H9 (cell line): ENCODE measurements at regions not wholly inside any gene's neighbourhood (a gene's known extent, or its start where the extent isn't known, plus 50 kb on each side); places are given as distances from the start of the nearest gene placed in this dataset.

Experiments used
- DNase-seq: peaks from one replicate; pipeline ENCODE4 v3.0.0-alpha.2; 2017
- H2AFZ ChIP-seq: one replicate; pipeline ENCODE4 v1.6.1; 2013; ENCODE audit warnings: mild to moderate bottlenecking, low read length, control low read depth, moderate library complexity
- H2AK5ac ChIP-seq: 2 replicates; pipeline ENCODE4 v1.6.1; 2013; ENCODE audit warnings: low read length, control low read depth, mixed read lengths; ENCODE audit not compliant: insufficient read length
- H2BK120ac ChIP-seq: one replicate; pipeline ENCODE4 v1.6.1; 2013; ENCODE audit warnings: low read depth, mild to moderate bottlenecking, low read length, control low read depth, inconsistent platforms; ENCODE audit not compliant: poor library complexity, severe bottlenecking
- H2BK12ac ChIP-seq: 2 replicates; pipeline ENCODE4 v1.6.1; 2013; ENCODE audit warnings: low read length, control low read depth, mixed read lengths, low read depth; ENCODE audit not compliant: insufficient read length
- H2BK15ac ChIP-seq: 2 replicates; pipeline ENCODE4 v1.6.1; 2013; ENCODE audit warnings: low read depth, low read length, control low read depth
- H2BK20ac ChIP-seq: one replicate; pipeline ENCODE4 v1.6.1; 2013; ENCODE audit warnings: low read depth, mild to moderate bottlenecking, low read length, control low read depth, inconsistent platforms; ENCODE audit not compliant: poor library complexity, severe bottlenecking
- H2BK5ac ChIP-seq: 2 replicates; pipeline ENCODE4 v1.6.1; 2013; ENCODE audit warnings: low read length, control low read depth, mixed read lengths; ENCODE audit not compliant: insufficient read length
- H3K14ac ChIP-seq: 2 replicates; pipeline ENCODE4 v1.6.1; 2013; ENCODE audit warnings: low read length, control low read depth; ENCODE audit not compliant: insufficient read depth
- H3K18ac ChIP-seq: 2 replicates; pipeline ENCODE4 v1.6.1; 2013; ENCODE audit warnings: low read depth, mild to moderate bottlenecking, mixed read lengths, low read length, control low read depth; ENCODE audit not compliant: insufficient read length
- H3K23ac ChIP-seq: 2 replicates; pipeline ENCODE4 v1.6.1; 2013; ENCODE audit warnings: low read length, control low read depth, mixed read lengths, low read depth; ENCODE audit not compliant: insufficient read length
- H3K23me2 ChIP-seq: 2 replicates; pipeline ENCODE4 v1.6.1; 2013; ENCODE audit warnings: low read depth, mild to moderate bottlenecking, mixed read lengths, low read length, control low read depth; ENCODE audit not compliant: insufficient read length, poor library complexity, severe bottlenecking
- H3K27ac ChIP-seq: 2 replicates; pipeline ENCODE4 v1.5.1; 2013; ENCODE audit warnings: low read length, control low read depth, mixed read lengths, low read depth; ENCODE audit not compliant: insufficient read length
- H3K27me3 ChIP-seq: 2 replicates; pipeline ENCODE4 v1.6.1; 2013; ENCODE audit warnings: low read length, control low read depth, inconsistent platforms; ENCODE audit not compliant: insufficient read depth
- H3K4ac ChIP-seq: 2 replicates; pipeline ENCODE4 v1.6.1; 2013; ENCODE audit warnings: low read depth, mild to moderate bottlenecking, control low read depth, inconsistent platforms, low read length, moderate library complexity
- H3K4me1 ChIP-seq: 2 replicates; pipeline ENCODE4 v1.6.1; 2013; ENCODE audit warnings: low read length, control low read depth, inconsistent platforms; ENCODE audit not compliant: insufficient read depth
- H3K4me2 ChIP-seq: 2 replicates; pipeline ENCODE4 v1.6.1; 2013; ENCODE audit warnings: low read length, control low read depth, mixed read lengths; ENCODE audit not compliant: insufficient read length, insufficient read depth
- H3K56ac ChIP-seq: 2 replicates; pipeline ENCODE4 v1.6.1; 2013; ENCODE audit warnings: low read depth, mild to moderate bottlenecking, mixed read lengths, low read length, control low read depth; ENCODE audit not compliant: insufficient read length
- H3K79me1 ChIP-seq: 2 replicates; pipeline ENCODE4 v1.6.1; 2013; ENCODE audit warnings: low read depth, mild to moderate bottlenecking, moderate library complexity, low read length, control low read depth, inconsistent platforms; ENCODE audit not compliant: insufficient read depth, poor library complexity, severe bottlenecking
- H3K79me2 ChIP-seq: 2 replicates; pipeline ENCODE4 v1.6.1; 2013; ENCODE audit warnings: low read length, control low read depth, inconsistent platforms; ENCODE audit not compliant: insufficient read depth
- H3K9ac ChIP-seq: 2 replicates; pipeline ENCODE4 v1.6.1; 2013; ENCODE audit warnings: low read length, control low read depth, mixed read lengths; ENCODE audit not compliant: insufficient read length; ENCODE audit errors: extremely low read depth
- H3K9me3 ChIP-seq: one replicate; pipeline ENCODE4 v1.6.1; 2013; ENCODE audit warnings: low read depth, low read length, inconsistent platforms; ENCODE audit not compliant: control insufficient read depth
- H3T11ph ChIP-seq: one replicate; pipeline ENCODE4 v1.6.1; 2013; ENCODE audit warnings: mild to moderate bottlenecking, low read length, control low read depth, inconsistent platforms
- H4K20me1 ChIP-seq: one replicate; pipeline ENCODE4 v1.6.1; 2013; ENCODE audit not compliant: control insufficient read depth, insufficient read length, insufficient read depth
- H4K5ac ChIP-seq: 2 replicates; pipeline ENCODE4 v1.6.1; 2013; ENCODE audit warnings: low read depth, mild to moderate bottlenecking, mixed read lengths, low read length, control low read depth; ENCODE audit not compliant: insufficient read length
- H4K8ac ChIP-seq: replicated peaks from 2 replicates; pipeline ENCODE4 v1.6.1; 2013; ENCODE audit warnings: low read length, control low read depth, mixed read lengths, low read depth; ENCODE audit not compliant: insufficient read length
- H4K91ac ChIP-seq: 2 replicates; pipeline ENCODE4 v1.6.1; 2013; ENCODE audit warnings: low read depth, mild to moderate bottlenecking, moderate library complexity, mixed read lengths, low read length, control low read depth; ENCODE audit not compliant: insufficient read length
- H3K27ac Mint-ChIP-seq, 3 experiments: 2 replicates in 2 of 3; 3 replicates in 1 of 3; pipeline ENCODE4 v1.8.0; 2020 to 2021; ENCODE audit warnings: mixed read lengths in 3 of 3, mild to moderate bottlenecking in 1 of 3, moderate library complexity in 1 of 3
- H3K27me3 Mint-ChIP-seq: 2 replicates; pipeline ENCODE4 v1.8.0; 2021; ENCODE audit warnings: low read depth, mild to moderate bottlenecking, moderate library complexity, mixed read lengths
- H3K36me3 Mint-ChIP-seq, 3 experiments: 2 replicates in 2 of 3; 3 replicates in 1 of 3; pipeline ENCODE4 v1.8.0; 2020 to 2021; ENCODE audit warnings: low read depth in 3 of 3, mixed read lengths in 3 of 3; ENCODE audit not compliant: insufficient read depth in 1 of 3
- H3K4me1 Mint-ChIP-seq, 2 experiments: 2 replicates each; pipeline ENCODE4 v1.8.0; 2020; ENCODE audit warnings: mixed read lengths in 2 of 2
- H3K4me3 Mint-ChIP-seq, 2 experiments: 2 replicates in 1 of 2; 3 replicates in 1 of 2; pipeline ENCODE4 v1.8.0; 2020 to 2021; ENCODE audit warnings: mild to moderate bottlenecking in 2 of 2, mixed read lengths in 2 of 2, moderate library complexity in 1 of 2
- H3K9me3 Mint-ChIP-seq, 2 experiments: 2 replicates in 1 of 2; 3 replicates in 1 of 2; pipeline ENCODE4 v1.8.0; 2020; ENCODE audit warnings: mild to moderate bottlenecking in 2 of 2, mixed read lengths in 2 of 2, moderate library complexity in 1 of 2
- WGBS: extraction: QIAGEN DNeasy Blood & Tissue Kit; methylation state at CpG from one replicate; pipeline ENCODE4 v1.1.7; 2013; ENCODE audit warnings: missing lambda C conversion rate, low lambda C conversion rate, mixed read lengths; ENCODE audit not compliant: insufficient read length; ENCODE audit errors: extremely low coverage; 5-methylcytosine and 5-hydroxymethylcytosine counted together
- TF ChIP-seq, protein P1 (sequence below): fragments of 200-600 bp; sonication (generic); conservative IDR thresholded peaks from 3 replicates; pipeline ENCODE4 v1.8.0; 2021; ENCODE audit warnings: antibody characterized with exemption, mild to moderate bottlenecking

DNA sequence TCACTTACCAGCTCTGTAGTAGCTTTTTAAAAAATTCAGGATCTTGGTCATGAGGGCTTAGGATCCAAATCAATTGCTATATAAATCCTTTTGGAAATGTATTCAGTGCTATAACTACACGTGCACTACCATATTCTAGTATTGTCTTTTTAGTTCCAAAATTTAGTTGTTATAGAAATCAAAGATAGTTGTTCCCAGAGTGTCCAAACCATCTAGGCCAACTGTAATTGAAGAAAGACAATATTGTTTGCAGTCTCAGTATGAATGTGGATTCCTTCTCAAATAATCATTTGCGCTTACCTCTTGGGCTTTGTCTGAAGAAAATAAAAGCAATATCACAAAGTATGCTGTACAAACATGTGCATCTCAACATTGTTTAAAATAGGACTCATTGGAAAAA, 184.1 kb upstream of the EDNRB start:
- Mint-ChIP-seq H3K4me3 (no peak overlapping the region), H3K27ac (no peak overlapping the region), H3K4me1 (no peaks in the 10 kb centered on the region), H3K36me3 (no peaks in the 10 kb centered on the region), H3K9me3 (no peaks in the 10 kb centered on the region), H3K27me3 (no peaks in the 10 kb centered on the region)
- H3K56ac ChIP-seq: no peak overlapping the region
- H2BK120ac ChIP-seq: no peak overlapping the region
- no peak overlapping the region for H4K8ac ChIP-seq
- TF ChIP-seq, protein P1, sequence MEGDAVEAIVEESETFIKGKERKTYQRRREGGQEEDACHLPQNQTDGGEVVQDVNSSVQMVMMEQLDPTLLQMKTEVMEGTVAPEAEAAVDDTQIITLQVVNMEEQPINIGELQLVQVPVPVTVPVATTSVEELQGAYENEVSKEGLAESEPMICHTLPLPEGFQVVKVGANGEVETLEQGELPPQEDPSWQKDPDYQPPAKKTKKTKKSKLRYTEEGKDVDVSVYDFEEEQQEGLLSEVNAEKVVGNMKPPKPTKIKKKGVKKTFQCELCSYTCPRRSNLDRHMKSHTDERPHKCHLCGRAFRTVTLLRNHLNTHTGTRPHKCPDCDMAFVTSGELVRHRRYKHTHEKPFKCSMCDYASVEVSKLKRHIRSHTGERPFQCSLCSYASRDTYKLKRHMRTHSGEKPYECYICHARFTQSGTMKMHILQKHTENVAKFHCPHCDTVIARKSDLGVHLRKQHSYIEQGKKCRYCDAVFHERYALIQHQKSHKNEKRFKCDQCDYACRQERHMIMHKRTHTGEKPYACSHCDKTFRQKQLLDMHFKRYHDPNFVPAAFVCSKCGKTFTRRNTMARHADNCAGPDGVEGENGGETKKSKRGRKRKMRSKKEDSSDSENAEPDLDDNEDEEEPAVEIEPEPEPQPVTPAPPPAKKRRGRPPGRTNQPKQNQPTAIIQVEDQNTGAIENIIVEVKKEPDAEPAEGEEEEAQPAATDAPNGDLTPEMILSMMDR: no peak
- no peaks in the 10 kb centered on the region for H3K79me1 ChIP-seq
- H3K18ac ChIP-seq: no peak overlapping the region
- H3K79me2 ChIP-seq: no peaks in the 10 kb centered on the region
- no peaks in the 10 kb centered on the region for H3K27me3 ChIP-seq
- no peak overlapping the region for H3K27ac ChIP-seq
- H2BK15ac ChIP-seq: no peak overlapping the region
- H4K5ac ChIP-seq: no peak overlapping the region
- no peak overlapping the region for H3K9ac ChIP-seq
- H3K23ac ChIP-seq: no peak overlapping the region
- H2BK12ac ChIP-seq: no peak overlapping the region
- H2BK5ac ChIP-seq: no peak overlapping the region
- no peaks in the 10 kb centered on the region for H3K4me1 ChIP-seq
- H2BK20ac ChIP-seq: no peak overlapping the region
- no peaks in the 10 kb centered on the region for H3K9me3 ChIP-seq
- no peak overlapping the region for H2AK5ac ChIP-seq
- H2AFZ ChIP-seq: no peak overlapping the region
- no peak overlapping the region for H3K4me2 ChIP-seq
- H4K91ac ChIP-seq: no peak overlapping the region
- WGBS: no CpG with 5 or more reads among the region's 2 CpGs
- H3T11ph ChIP-seq: no peak overlapping the region
- no peak for DNase-seq
- no peak overlapping the region for H3K4ac ChIP-seq
- H4K20me1 ChIP-seq: no peaks in the 10 kb centered on the region
- H3K14ac ChIP-seq: no peak overlapping the region
- no peaks in the 10 kb centered on the region for H3K23me2 ChIP-seq
